GM12875 (cell line): ENCODE measurements at regions not wholly inside any gene's neighbourhood (a gene's known extent, or its start where the extent isn't known, plus 50 kb on each side); places are given as distances from the start of the nearest gene placed in this dataset.
"Not testable (repeated sequence)": the region's sequence is repeated elsewhere in the genome, so short reads cannot be mapped to it uniquely, and the experiment has no call there.

Experiments used
- H3K4me3 ChIP-seq: one replicate; pipeline ENCODE4 v1.5.1; 2011; ENCODE audit warnings: low read depth, low read length, control low read depth
- TF ChIP-seq, protein P1 (sequence below): IDR thresholded peaks from 2 replicates; pipeline ENCODE4 v1.5.1; 2011; ENCODE audit warnings: low read depth, mild to moderate bottlenecking, control low read depth, inconsistent platforms, low read length, moderate library complexity, borderline replicate concordance; ENCODE audit not compliant: insufficient read depth

DNA sequence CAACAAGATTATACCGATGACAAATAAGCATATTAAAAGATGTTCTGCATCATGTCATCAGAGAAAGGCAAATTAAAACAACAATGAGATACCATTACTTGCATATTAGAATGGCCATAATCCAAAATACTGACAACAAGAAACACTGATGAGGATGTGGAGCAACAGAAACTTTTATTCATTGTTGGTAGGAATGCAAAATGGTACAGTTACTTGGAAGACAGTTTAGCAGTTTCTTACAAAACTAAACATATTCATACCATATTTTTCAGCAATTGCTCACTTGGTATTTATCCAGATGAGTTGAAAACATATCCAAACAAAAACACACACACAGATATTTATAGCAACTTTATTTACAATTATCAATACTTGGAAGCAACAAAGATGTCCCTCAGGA, 160.9 kb upstream of the MME start:
- H3K4me3 ChIP-seq: no peak overlapping the region
- TF ChIP-seq, protein P1, sequence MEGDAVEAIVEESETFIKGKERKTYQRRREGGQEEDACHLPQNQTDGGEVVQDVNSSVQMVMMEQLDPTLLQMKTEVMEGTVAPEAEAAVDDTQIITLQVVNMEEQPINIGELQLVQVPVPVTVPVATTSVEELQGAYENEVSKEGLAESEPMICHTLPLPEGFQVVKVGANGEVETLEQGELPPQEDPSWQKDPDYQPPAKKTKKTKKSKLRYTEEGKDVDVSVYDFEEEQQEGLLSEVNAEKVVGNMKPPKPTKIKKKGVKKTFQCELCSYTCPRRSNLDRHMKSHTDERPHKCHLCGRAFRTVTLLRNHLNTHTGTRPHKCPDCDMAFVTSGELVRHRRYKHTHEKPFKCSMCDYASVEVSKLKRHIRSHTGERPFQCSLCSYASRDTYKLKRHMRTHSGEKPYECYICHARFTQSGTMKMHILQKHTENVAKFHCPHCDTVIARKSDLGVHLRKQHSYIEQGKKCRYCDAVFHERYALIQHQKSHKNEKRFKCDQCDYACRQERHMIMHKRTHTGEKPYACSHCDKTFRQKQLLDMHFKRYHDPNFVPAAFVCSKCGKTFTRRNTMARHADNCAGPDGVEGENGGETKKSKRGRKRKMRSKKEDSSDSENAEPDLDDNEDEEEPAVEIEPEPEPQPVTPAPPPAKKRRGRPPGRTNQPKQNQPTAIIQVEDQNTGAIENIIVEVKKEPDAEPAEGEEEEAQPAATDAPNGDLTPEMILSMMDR: no peak

DNA sequence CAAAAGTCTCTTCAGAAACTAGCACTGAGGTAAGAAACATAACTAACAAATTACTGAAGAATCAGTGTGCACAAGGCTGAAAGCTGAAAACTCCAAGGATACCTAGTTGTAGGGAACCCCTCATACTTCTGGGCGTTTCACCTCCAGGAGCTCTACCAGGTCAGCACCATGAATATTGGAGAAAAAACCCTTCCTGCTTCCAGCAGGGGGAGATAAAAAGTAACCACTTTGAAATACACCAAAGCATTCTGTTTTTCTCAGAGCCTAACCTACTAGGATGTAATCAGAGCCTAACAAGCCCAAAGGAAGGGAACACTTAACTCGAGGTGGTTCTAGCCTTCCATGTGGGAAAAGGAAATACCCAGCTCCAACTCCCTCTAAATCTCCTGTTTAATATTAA, 175.8 kb upstream of the MME start:
- no peak overlapping the region for H3K4me3 ChIP-seq
- TF ChIP-seq, protein P1: peak; percentile 9; the same call in 1 of the 2 replicates

DNA sequence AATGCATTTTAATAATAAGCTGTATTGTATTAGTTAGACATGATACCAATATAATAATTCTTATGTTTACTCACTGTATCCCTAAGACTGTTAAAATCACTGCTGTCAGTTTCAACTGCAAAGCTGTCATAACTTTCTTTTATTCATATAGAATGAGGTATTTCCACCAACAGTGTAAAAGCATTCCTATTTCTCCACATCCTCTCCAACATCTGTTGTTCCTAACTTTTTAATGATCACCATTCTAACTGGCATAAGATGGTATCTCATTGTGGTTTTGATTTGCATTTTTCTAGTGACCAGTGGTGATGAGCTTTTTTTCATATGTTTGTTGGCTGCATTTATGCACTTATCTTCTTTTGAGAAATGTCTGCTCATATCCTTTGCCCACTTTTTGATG, 177.6 kb upstream of the MME start:
- not testable (repeated sequence) for H3K4me3 ChIP-seq

DNA sequence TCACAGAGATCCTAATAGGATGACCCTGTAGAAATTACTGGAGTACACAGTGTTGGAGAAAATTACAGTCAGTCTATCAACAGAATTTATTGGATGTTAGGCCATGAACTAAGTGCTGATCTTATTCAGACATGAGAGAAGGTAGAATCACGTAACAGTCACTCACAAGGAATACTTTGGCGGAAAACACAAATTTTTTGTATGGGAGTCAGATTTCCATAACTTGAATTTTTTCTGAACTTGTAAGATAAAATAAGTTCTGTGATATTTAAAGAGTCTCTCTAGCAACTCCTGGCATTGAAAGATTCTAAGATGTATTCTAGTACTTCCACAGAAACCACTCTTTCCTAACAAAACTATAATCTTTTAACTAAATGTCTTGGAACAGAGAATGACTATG, 178.8 kb upstream of the MME start:
- TF ChIP-seq, protein P1: no peak
- H3K4me3 ChIP-seq: no peak overlapping the region

DNA sequence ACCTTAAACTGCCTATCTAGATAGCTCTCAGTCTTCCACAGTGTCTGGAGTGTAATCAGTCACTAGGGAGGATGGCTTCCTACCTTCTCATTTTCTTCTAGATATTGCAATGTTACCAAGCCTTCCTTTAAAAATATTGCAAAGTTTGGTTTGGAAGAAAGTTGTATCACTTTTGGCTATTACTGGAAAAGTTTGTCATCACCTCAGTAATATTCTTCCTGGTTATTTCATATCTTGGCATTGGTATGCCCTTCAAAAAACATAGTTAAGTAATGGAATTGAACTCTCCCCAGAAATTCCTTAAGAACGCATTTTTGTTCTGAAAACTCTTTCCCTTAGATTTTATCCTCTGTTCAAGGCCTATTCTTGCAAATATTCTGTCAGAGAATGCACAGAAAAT, 179.3 kb upstream of the MME start:
- TF ChIP-seq, protein P1: no peak
- H3K4me3 ChIP-seq: no peak overlapping the region

DNA sequence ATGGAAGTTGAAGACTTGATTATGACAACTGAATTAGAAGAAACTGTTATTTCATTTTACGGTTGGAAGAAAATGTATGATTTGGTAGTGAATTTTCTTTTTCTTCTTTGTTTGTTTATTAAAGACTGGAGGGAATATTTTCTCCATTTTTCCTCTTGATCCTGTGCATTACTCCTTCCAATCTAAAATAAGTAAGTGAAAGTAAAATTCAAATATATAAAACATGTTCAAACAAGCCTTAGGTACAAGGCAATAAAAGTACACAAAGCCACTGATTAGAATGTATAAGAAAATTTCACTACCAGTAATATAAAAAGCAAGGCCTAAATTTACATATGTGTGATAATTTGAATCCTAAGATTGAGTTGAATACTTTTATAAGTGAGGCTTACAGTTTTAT, 181.2 kb upstream of the MME start:
- no peak overlapping the region for H3K4me3 ChIP-seq
- TF ChIP-seq, protein P1: no peak

DNA sequence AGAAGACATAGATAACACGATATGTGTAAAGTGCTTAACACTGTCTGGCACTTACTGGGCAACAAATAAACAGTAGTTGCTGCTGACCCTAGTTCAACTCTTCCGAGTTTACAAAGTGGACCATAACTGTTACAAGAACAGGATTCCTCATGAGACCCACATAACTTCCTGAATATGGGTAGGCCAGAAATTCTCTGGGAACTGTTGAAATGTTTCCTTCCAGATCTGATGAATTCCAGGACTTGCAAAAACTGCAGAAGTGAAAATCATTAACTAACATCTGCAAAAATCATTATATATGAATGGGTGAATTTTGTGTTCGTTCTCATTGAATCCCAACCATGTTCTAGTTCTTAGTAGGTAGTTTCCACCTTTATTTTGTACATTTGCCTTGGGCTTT, 181.7 kb upstream of the MME start:
- TF ChIP-seq, protein P1: no peak
- no peak overlapping the region for H3K4me3 ChIP-seq

DNA sequence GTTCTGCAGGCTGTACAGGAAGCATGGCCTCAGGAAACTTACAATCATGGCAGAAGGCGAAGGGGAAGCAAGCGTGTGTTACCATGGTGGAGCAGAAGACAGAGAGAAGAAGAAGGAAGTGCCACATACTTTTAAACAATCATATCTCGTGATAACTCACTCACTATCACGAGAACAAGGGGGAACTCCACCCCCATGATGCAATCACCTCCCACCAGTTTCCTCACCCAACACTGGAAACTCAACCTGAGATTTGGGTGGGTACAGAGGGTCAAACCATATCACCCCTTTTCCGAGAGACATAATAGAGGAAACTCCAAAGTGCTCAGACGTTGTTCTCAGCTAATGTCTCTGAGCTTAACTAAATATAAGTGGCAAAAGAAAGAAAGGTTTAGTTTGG, 186.3 kb upstream of the MME start:
- TF ChIP-seq, protein P1: no peak
- no peak overlapping the region for H3K4me3 ChIP-seq
